GM19463 (cell line): ENCODE measurements at regions not wholly inside any gene's neighbourhood (a gene's known extent, or its start where the extent isn't known, plus 50 kb on each side); places are given as distances from the start of the nearest gene placed in this dataset.
A peak's percentile ranks its signal among the peaks of the same experiment; 100 is the strongest.
"Not testable (repeated sequence)": the region's sequence is repeated elsewhere in the genome, so short reads cannot be mapped to it uniquely, and the experiment has no call there.

Experiments used
- ATAC-seq: cut with Tn5 transposase; IDR thresholded peaks from one replicate; pipeline ENCODE4 v1.9.1; 2021; ENCODE audit warnings: mild to moderate bottlenecking, moderate library complexity; ENCODE audit not compliant: unreplicated experiment

DNA sequence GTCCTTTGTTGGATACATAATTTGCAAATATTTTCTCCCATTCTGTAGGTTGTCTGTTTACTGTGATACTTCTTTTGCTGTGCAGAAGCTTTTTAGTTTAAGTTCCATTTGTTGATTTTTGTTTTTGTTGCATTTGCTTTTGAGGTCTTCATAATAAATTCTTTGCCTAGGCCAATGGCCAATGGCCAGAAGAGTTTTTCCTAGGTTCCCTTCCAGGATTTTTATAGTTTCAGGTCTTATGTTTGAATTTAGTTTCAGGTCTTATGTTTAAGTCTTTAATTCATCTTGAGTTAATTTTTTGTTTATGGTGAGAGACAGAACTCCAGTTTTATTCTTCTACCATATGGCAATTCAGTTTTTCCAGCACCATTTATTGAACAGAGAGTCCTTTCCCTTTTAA, 90.1 kb upstream of the GOT2 start:
- no peak for ATAC-seq

- no peak for ATAC-seq
These were observed 87.8 kb upstream of the GOT2 start for GRCh38 chr16:58821886-58822285.

DNA sequence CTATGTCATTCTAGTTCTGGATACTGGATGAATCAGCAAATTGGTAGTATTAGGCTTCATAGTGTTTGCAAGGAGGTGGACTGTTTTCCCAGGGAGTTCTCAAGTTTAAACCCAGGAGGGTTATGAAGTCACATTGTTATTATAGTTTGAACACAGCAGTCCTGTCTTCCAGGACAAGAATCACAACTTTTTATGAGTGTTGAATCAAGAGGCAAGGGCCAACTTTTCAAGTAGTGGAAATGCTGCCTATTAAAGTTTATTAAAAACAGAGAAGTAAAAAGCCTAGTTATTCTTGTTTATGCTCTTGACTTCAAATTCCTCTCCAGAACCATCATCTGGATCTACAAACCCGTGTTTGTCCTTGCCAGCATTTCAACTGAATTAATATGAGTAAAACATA, 86.3 kb upstream of the GOT2 start:
- ATAC-seq, result no peak

DNA sequence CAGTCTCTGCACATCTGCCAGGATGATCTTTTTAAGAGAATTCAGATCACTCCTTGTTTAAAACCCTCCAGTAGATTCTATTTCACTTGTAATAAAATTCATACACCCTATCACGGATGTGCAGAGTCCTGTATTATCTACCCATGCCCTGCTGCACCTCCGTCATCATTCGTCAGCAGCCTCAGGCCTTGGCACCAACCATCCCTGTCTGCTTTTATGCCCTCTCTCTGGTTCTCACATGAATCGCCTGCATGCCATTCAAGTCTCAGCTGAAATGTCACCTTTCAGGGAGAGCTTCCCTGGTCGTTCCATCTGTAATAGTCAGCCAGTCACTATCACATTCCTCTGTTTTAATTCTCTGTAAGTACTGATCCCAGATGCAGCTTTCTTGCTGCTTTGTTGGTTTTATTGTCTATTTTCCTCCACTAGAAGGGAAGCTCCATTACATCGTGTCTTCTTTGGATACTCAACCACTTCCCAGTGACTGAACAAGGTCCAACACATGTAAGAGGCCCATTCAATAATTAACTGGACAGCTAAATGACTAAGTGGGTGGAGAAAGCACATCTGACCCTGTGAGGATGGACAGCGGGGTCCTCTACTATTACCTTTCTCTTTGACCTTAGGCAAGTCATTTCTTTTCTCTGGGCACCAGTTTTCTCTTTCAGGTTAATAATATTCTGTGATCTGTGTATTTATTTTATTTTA, 81.2 kb upstream of the GOT2 start:
- no peak for ATAC-seq

GRCh38 chr16:58814348-58814801, 80.3 kb upstream of the GOT2 start:
- peak; percentile 79 for ATAC-seq

- no peak for ATAC-seq
These were observed 75.1 kb upstream of the GOT2 start for GRCh38 chr16:58809213-58809612.

DNA sequence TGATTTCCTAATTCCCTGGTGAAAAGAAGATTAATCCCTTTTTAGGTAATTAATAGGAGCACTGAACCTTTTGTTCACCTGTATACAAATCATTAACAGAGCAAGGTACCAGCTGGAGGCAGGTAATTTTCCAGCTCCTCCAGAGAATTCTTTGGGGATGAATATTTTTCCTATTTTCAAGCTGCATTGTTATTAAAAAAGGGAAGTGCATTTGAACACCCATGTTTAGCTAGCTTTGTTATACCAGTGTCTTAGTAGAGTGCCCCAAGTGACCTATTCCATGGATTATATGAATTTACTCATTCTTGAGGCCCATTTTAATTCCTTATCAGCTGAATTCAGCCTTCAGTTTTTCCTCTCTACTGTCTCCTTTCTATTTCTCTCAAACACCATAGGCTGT, 73.2 kb upstream of the GOT2 start:
- ATAC-seq, result no peak

DNA sequence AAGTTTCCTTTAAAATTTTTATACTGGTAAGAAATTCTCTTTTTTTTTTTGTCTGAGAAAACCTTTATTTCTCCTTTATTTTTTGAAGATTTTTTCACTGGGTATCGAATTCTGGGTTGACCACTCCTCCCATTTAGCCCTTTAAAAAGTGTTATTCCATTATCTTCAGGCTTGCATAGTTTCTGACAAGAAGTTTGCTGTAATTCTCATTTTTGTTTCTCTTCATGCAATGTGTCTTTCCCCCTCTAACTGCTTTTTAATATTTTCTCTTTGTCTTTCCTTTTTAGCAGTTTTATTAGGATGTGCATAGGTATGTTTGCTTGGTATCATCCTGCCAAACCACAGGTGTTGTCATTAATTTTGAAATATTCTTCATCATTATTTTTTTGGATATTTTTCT, 67.7 kb upstream of the GOT2 start:
- ATAC-seq, result no peak

- ATAC-seq, result no peak
These were observed 63.2 kb upstream of the GOT2 start for GRCh38 chr16:58797137-58797801.

DNA sequence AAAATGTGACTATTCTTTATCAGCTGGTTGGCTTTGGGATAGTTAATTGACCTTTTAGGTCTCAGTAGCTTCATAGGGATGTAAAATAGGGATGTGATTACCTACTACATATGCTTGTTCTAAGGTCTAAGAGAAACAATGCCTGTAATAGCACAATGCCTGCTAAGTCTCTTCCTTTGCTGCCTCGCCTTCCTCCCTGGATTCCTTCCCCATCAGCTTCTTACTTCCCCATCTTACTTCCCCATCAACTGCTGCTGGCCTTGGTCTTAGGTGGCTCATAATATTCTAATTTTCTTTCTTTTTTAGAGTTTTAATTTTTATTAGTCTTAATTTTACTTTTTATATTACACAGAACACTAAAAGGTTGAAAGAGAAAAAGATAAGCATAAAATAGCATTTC, 59.2 kb upstream of the GOT2 start:
- no peak for ATAC-seq

DNA sequence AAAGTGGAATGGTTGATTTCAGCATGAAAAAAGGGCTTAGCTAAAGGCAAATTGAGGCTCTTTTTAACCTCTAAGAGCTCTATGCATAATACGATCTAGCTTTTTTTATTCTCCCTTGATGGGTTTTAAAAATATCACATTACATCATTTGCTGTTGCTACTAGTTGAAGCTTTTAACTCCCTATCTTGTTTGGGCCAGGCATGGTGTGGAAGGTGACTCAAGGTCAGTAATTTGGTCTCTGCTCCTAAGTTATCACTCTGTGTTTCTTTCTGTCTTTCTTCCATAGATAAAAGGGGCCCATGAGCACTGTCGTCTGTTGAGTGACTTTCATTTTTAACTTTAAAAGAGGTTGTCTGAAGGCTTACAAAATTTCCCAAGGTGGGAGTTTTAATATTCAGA, 58.1 kb upstream of the GOT2 start:
- ATAC-seq, result no peak

GRCh38 chr16:58790816-58791557, 56.9 kb upstream of the GOT2 start:
- not testable (repeated sequence) for ATAC-seq

DNA sequence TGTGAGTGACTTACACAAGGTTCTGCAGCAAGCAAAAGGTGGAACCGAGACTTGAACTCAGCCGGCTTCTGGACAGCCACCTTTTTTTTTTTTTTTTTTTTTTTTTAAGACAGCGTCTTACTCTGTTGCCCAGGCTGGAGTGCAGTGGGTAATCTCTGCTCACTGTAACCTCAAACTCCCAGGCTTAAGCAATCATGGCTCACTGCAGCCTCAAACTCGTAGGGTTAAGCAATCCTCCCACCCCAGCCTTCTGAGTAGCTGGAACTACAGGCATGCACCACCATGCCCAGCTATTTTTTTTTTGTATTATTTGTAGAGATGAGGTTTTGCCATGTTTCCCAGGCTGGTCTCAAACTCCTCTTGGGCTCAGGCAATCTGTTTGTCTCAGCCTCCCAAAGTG, 55.2 kb upstream of the GOT2 start:
- no peak for ATAC-seq
